Body of pancreas (tissue), 4 donors: ENCODE measurements at regions not wholly inside any gene's neighbourhood (a gene's known extent, or its start where the extent isn't known, plus 50 kb on each side); places are given as distances from the start of the nearest gene placed in this dataset.

Experiments used
- ATAC-seq: fragments of 150-250 bp; one replicate; pipeline ENCODE4 v1.9.1; 2016
- DNase-seq, 4 donors: peaks; one replicate each; pipeline ENCODE4 v3.0.0-alpha.2; 2019
- H3K27ac ChIP-seq, 4 donors: fragments of 200-600 bp; sonication (generic); 1 replicate in 3 of 4; 2 replicates in 1 of 4; pipeline versions ENCODE4 v1.5.1 to v1.6.1; 2016 to 2019; ENCODE audit warnings: mild to moderate bottlenecking in 1 of 4, mixed read lengths in 1 of 4, moderate library complexity in 1 of 4
- H3K27me3 ChIP-seq, 2 donors: fragments of 200-600 bp; sonication (generic); one replicate each; pipeline ENCODE4 v1.6.0; 2016; ENCODE audit warnings: mild to moderate bottlenecking in 1 of 2
- H3K36me3 ChIP-seq, 2 donors: fragments of 200-600 bp; sonication (generic); replicated peaks in 1 of 2; 2 replicates each; pipeline ENCODE4 v1.5.1; 2016; ENCODE audit warnings: low read depth in 2 of 2; ENCODE audit not compliant: insufficient read depth in 1 of 2
- H3K4me1 ChIP-seq: fragments of 200-600 bp; sonication (generic); one replicate; pipeline ENCODE4 v1.6.0; 2016
- H3K4me3 ChIP-seq, 2 donors: fragments of 200-600 bp; sonication (generic); 1 replicate in 1 of 2; 2 replicates in 1 of 2; pipeline ENCODE4 v1.5.1; 2016 to 2019
- H3K9me3 ChIP-seq, 3 donors: fragments of 200-600 bp; sonication (generic); 1 replicate in 2 of 3; 2 replicates in 1 of 3; pipeline ENCODE4 v1.5.1; 2016
- CTCF ChIP-seq, 7 experiments: fragments of 450-650 bp in 4 of 7; fragments of 200-600 bp in 3 of 7; sonication (generic) in 3 of 7; IDR thresholded peaks; one replicate each; pipeline ENCODE4 v1.5.1; 2016 to 2019; ENCODE audit warnings: antibody characterized with exemption in 7 of 7
- POLR2A ChIP-seq, 3 donors: fragments of 450-650 bp; IDR thresholded peaks; one replicate each; pipeline ENCODE4 v1.6.1; 2016; ENCODE audit warnings: antibody characterized with exemption in 3 of 3, mild to moderate bottlenecking in 2 of 3
- WGBS, 2 donors: methylation state at CpG; one replicate each; pipeline ENCODE4 v1.1.5; 2017; 5-methylcytosine and 5-hydroxymethylcytosine counted together
- intact Hi-C: fragments of 100-400 bp; cut with DNase I; formaldehyde crosslinking; loops from one replicate; pipeline ENCODE4 v1.15.1; 2023

DNA sequence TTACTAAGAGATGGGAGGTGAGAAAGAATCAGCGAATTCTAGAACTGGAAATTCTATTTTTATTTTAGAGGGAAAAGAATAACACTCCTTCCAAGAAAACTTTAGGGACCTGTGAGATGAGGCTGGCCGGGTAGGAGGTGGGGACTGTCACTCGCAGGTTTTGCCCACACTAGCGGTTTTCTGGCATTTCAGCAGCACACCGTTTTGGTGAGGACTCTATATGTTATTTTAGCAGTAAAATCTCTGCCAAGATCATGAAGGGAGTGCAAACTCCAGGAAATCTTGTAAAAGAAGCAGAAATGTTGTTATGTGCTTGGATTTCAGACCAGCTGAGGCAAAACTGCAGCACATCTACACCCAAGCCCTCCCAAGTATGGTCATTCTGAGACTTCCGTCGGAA is 470.6 kb downstream of the PSAT1 start:
- H3K27me3 ChIP-seq: no peaks in the 10 kb centered on the region
- DNase-seq (no peak), ATAC-seq (no peak)
- WGBS, 2 donors: 77 to 81% methylated on average over 7 of the region's 7 CpGs
- TF ChIP-seq POLR2A (IDR thresholded peaks at IDR 0.05): no peak
- TF ChIP-seq CTCF (IDR thresholded peaks at IDR 0.05): no peak
- H3K9me3 ChIP-seq: no peaks in the 10 kb centered on the region
- no peaks in the 10 kb centered on the region for H3K36me3 ChIP-seq
- H3K27ac ChIP-seq: no peak overlapping the region
- no peaks in the 10 kb centered on the region for H3K4me1 ChIP-seq
- H3K4me3 ChIP-seq: no peak overlapping the region
- intact Hi-C loops: no loop called here

DNA sequence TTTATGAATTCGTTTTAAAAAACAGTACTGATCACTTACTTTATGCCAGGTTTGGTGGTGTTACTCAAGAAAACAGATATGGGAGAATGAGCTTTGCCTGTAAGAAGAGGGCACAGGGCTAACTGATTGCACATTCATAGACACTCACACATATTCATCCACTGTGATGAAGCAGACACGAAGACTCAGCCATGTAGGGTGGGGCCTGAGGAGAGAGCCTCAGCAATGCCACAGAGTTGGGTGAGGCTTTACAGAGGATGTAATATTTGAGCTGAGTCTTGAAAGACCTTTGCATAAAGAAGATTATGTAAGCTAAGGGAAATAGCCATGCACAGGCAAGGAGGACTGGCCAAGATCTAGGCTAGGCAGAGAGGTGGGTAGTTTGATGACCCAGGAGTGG is 472.8 kb downstream of the PSAT1 start:
- Histone ChIP-seq H3K4me1 (no peaks in the 10 kb centered on the region), H3K9me3 (no peaks in the 10 kb centered on the region), H3K27me3 (no peaks in the 10 kb centered on the region), H3K4me3 (no peak overlapping the region), H3K36me3 (no peaks in the 10 kb centered on the region), H3K27ac (no peak overlapping the region)
- intact Hi-C loops: no loop called here
- TF ChIP-seq CTCF (IDR thresholded peaks at IDR 0.05) (no peak), POLR2A (IDR thresholded peaks at IDR 0.05) (no peak)
- ATAC-seq: no peak
- 62 to 75% methylated on average over 2 of the region's 2 CpGs for WGBS, 2 donors
- no peak for DNase-seq

DNA sequence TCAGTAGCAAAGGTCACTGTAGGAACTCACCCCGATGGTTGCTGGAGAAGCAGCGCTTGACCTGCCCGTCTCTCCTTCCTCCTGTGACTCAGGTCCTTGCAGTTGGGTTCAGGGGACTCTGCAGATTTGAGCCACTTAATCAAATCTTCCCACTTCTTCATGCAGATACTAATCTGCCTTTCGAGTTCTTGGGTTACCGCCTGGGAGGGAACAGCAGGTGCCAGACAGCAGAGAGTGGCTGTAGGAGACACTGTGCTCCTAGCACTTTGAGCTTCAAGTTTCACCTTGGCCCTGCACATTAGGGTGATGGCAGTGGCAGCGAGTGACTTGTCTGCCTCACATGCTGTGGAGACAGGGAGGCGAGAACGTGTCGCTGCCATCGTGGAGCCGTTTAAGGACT is 478.3 kb downstream of the PSAT1 start:
- Histone ChIP-seq H3K9me3 (no peaks in the 10 kb centered on the region), H3K4me1 (no peaks in the 10 kb centered on the region), H3K4me3 (no peak overlapping the region), H3K27ac (no peak overlapping the region), H3K27me3 (no peaks in the 10 kb centered on the region), H3K36me3 (no peaks in the 10 kb centered on the region)
- WGBS, 2 donors: 66% methylated on average over 9 to 11 of the region's 11 CpGs
- no peak for ATAC-seq
- no peak for DNase-seq
- no peak for TF ChIP-seq CTCF (IDR thresholded peaks at IDR 0.05)
- no peak for TF ChIP-seq POLR2A (IDR thresholded peaks at IDR 0.05)
- intact Hi-C loops: no loop called here

GRCh38 chr9:78775696-78776295 is 478.9 kb downstream of the PSAT1 start:
- Histone ChIP-seq H3K4me3 (no peak overlapping the region), H3K27ac (no peak overlapping the region), H3K27me3 (no peaks in the 10 kb centered on the region), H3K36me3 (no peaks in the 10 kb centered on the region), H3K9me3 (no peaks in the 10 kb centered on the region), H3K4me1 (no peaks in the 10 kb centered on the region)
- no peak for ATAC-seq
- TF ChIP-seq POLR2A (IDR thresholded peaks at IDR 0.05): no peak
- TF ChIP-seq CTCF (IDR thresholded peaks at IDR 0.05): no peak
- 59 to 72% methylated on average over 3 of the region's 3 CpGs for WGBS, 2 donors
- intact Hi-C loops: no loop called here
- no peak for DNase-seq

DNA sequence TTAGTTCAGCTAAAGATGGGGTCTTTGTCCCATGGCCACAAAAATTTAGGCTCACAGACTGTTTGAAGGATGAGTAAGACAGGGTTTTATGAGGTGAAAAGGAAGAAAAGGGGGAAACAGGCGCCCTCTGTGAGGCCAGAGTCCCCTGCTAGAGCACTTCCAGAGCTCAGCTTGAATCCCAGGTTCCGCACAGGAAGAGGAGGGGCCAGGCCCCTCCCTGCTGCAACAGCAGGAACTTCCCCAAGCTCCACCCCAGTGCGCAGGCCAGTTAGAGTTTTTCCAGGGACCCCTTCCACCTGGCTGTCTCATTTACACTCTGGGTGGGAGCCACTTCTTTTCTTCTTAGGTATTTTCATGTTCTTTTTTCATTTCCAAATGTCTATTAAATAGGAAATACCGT is 480.8 kb downstream of the PSAT1 start:
- intact Hi-C loops: no loop called here
- Histone ChIP-seq H3K4me3 (no peak overlapping the region), H3K9me3 (no peaks in the 10 kb centered on the region), H3K4me1 (no peaks in the 10 kb centered on the region), H3K27me3 (no peaks in the 10 kb centered on the region), H3K27ac (no peak overlapping the region), H3K36me3 (no peaks in the 10 kb centered on the region)
- WGBS, 2 donors: 67 to 74% methylated on average over 4 of the region's 4 CpGs
- DNase-seq (no peak), ATAC-seq (no peak)
- no peak for TF ChIP-seq POLR2A (IDR thresholded peaks at IDR 0.05)
- no peak for TF ChIP-seq CTCF (IDR thresholded peaks at IDR 0.05)
